Gastroesophageal sphincter (tissue), 3 donors: ENCODE measurements at regions not wholly inside any gene's neighbourhood (a gene's known extent, or its start where the extent isn't known, plus 50 kb on each side); places are given as distances from the start of the nearest gene placed in this dataset.
"Not testable (repeated sequence)": the region's sequence is repeated elsewhere in the genome, so short reads cannot be mapped to it uniquely, and the experiment has no call there.

ENCODE experiments used
- EP300 ChIP-seq: sonication (generic); formaldehyde crosslinking; IDR thresholded peaks from one replicate; pipeline ENCODE4 v1.6.1; 2017; ENCODE audit warnings: antibody characterized with exemption, mild to moderate bottlenecking
- POLR2A ChIP-seq, 2 donors: fragments of 450-650 bp; IDR thresholded peaks; one replicate each; pipeline ENCODE4 v1.6.1; 2017; ENCODE audit warnings: antibody characterized with exemption in 2 of 2, mild to moderate bottlenecking in 2 of 2, moderate library complexity in 1 of 2
- POLR2AphosphoS5 ChIP-seq: sonication (generic); formaldehyde crosslinking; IDR thresholded peaks from one replicate; pipeline ENCODE4 v1.6.1; 2017; ENCODE audit warnings: antibody characterized with exemption
- TF ChIP-seq, protein P1 (sequence below), 4 experiments: fragments of 200-600 bp in 2 of 4; fragments of 450-650 bp in 2 of 4; sonication (generic) in 1 of 4; IDR thresholded peaks; one replicate each; pipeline ENCODE4 v1.5.1; 2017 to 2019; ENCODE audit warnings: antibody characterized with exemption in 4 of 4, mild to moderate bottlenecking in 2 of 4, moderate library complexity in 2 of 4

DNA sequence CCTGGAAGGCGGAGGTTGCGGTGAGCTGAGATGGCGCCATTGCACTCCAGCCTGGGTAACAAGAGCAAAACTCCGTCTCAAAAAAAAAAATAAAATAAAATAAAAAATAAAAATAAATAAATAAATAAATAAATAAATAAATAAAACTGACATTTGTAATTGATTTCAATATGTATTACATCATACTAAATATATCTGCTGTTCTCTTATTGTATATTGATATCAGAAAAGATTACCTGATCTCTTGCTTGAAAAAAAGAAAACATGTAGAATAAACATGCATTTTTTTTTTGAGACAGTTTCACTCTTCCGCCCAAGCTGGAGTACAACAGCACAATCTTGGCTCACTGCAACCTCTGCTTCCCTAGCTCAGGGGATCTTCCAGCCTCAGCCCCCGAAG lies 81.0 kb upstream of the JARID2 start:
- TF ChIP-seq, protein P1, sequence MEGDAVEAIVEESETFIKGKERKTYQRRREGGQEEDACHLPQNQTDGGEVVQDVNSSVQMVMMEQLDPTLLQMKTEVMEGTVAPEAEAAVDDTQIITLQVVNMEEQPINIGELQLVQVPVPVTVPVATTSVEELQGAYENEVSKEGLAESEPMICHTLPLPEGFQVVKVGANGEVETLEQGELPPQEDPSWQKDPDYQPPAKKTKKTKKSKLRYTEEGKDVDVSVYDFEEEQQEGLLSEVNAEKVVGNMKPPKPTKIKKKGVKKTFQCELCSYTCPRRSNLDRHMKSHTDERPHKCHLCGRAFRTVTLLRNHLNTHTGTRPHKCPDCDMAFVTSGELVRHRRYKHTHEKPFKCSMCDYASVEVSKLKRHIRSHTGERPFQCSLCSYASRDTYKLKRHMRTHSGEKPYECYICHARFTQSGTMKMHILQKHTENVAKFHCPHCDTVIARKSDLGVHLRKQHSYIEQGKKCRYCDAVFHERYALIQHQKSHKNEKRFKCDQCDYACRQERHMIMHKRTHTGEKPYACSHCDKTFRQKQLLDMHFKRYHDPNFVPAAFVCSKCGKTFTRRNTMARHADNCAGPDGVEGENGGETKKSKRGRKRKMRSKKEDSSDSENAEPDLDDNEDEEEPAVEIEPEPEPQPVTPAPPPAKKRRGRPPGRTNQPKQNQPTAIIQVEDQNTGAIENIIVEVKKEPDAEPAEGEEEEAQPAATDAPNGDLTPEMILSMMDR (IDR thresholded peaks at IDR 0.05), result not testable (repeated sequence)
- not testable (repeated sequence) for TF ChIP-seq POLR2A (IDR thresholded peaks at IDR 0.05); POLR2AphosphoS5; EP300
